HCT116 (cell line): ENCODE measurements at regions not wholly inside any gene's neighbourhood (a gene's known extent, or its start where the extent isn't known, plus 50 kb on each side); places are given as distances from the start of the nearest gene placed in this dataset.

Source experiments
- CTCF ChIP-seq, 3 experiments: fragments of 200-600 bp in 1 of 3; sonication (generic) in 1 of 3; IDR thresholded peaks in 2 of 3; conservative IDR thresholded peaks in 1 of 3; 2 replicates each; pipeline ENCODE4 v1.5.1; 2012 to 2017; ENCODE audit warnings: low read depth in 2 of 3, low read length in 2 of 3, antibody characterized with exemption in 1 of 3, borderline replicate concordance in 1 of 3, control low read depth in 1 of 3, mild to moderate bottlenecking in 1 of 3, mixed read lengths in 1 of 3, mixed run types in 1 of 3, moderate library complexity in 1 of 3; ENCODE audit not compliant: insufficient read depth in 1 of 3
- EZH2 ChIP-seq: fragments of 200-600 bp; sonication (generic); IDR thresholded peaks from 2 replicates; pipeline ENCODE4 v1.6.1; 2017; ENCODE audit warnings: antibody characterized with exemption, mixed run types
- EZH2phosphoT487 ChIP-seq: fragments of 200-600 bp; IDR thresholded peaks from 2 replicates; pipeline ENCODE4 v1.6.1; 2018; ENCODE audit warnings: antibody characterized with exemption, borderline replicate concordance
- POLR2A ChIP-seq: IDR thresholded peaks from 2 replicates; pipeline ENCODE4 v1.7.0; 2011; ENCODE audit warnings: borderline replicate concordance; ENCODE audit not compliant: insufficient read depth, insufficient read length; ENCODE audit errors: extremely low read depth
- SP1 ChIP-seq: IDR thresholded peaks from 2 replicates; pipeline ENCODE4 v1.6.1; 2012; ENCODE audit warnings: low read depth
- YY1 ChIP-seq: IDR thresholded peaks from 2 replicates; pipeline ENCODE4 v1.6.1; 2011; ENCODE audit warnings: low read length, low read depth, moderate library complexity, mild to moderate bottlenecking; ENCODE audit not compliant: insufficient replicate concordance; ENCODE audit errors: extremely low read depth
- ZBTB33 ChIP-seq: IDR thresholded peaks from 2 replicates; pipeline ENCODE4 v1.6.1; 2011; ENCODE audit warnings: mild to moderate bottlenecking, low read length, moderate library complexity; ENCODE audit not compliant: insufficient replicate concordance; ENCODE audit errors: extremely low read depth
- TF ChIP-seq, protein P1 (sequence below): IDR thresholded peaks from 2 replicates; pipeline ENCODE4 v1.6.1; 2012

DNA sequence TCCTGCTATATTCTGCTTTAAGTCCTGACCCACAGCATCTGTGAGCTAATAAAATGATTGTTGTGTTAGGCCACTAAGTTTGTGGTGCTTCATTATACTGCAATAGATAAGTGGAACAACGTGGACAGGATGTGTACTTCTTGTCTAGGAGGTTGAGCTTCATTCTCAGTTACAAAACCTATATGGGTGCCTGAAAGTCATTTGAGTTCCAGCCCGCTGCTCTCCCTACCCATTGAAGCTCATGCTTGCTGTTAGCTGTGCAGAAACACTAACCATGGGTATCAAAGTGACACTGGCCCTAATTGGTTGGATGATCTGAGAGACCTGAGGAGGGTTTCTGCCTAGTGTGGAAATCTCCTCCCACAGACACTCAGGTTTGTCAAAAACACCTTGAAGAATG, 357.2 kb downstream of the PDCD6IP start:
- TF ChIP-seq SP1, result no peak
- TF ChIP-seq ZBTB33, result no peak
- TF ChIP-seq, protein P1, sequence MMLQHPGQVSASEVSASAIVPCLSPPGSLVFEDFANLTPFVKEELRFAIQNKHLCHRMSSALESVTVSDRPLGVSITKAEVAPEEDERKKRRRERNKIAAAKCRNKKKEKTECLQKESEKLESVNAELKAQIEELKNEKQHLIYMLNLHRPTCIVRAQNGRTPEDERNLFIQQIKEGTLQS, result no peak
- TF ChIP-seq EZH2, result no peak
- TF ChIP-seq POLR2A, result no peak
- TF ChIP-seq CTCF (IDR thresholded peaks at IDR 0.05 in 2 of 3, conservative IDR thresholded peaks at IDR 0.05 in 1 of 3; ENCODE audit: borderline replicate concordance in 1 of 3, insufficient read depth in 1 of 3, low read depth in 2 of 3, low read length in 2 of 3), result no peak
- TF ChIP-seq YY1, result no peak
- TF ChIP-seq EZH2phosphoT487, result no peak
